ENCODE measurements at regions not wholly inside any gene's neighbourhood (a gene's known extent, or its start where the extent isn't known, plus 50 kb on each side); places are given as distances from the start of the nearest gene placed in this dataset.

GRCh38 chr2:173556816-173557215 lies 202.1 kb downstream of the CDCA7 start:
- no peak for TF ChIP-seq POLR2A (IDR thresholded peaks at IDR 0.05)
- TF ChIP-seq, protein P1, sequence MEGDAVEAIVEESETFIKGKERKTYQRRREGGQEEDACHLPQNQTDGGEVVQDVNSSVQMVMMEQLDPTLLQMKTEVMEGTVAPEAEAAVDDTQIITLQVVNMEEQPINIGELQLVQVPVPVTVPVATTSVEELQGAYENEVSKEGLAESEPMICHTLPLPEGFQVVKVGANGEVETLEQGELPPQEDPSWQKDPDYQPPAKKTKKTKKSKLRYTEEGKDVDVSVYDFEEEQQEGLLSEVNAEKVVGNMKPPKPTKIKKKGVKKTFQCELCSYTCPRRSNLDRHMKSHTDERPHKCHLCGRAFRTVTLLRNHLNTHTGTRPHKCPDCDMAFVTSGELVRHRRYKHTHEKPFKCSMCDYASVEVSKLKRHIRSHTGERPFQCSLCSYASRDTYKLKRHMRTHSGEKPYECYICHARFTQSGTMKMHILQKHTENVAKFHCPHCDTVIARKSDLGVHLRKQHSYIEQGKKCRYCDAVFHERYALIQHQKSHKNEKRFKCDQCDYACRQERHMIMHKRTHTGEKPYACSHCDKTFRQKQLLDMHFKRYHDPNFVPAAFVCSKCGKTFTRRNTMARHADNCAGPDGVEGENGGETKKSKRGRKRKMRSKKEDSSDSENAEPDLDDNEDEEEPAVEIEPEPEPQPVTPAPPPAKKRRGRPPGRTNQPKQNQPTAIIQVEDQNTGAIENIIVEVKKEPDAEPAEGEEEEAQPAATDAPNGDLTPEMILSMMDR (IDR thresholded peaks at IDR 0.05) = no peak
